ENCODE measurements at regions not wholly inside any gene's neighbourhood (a gene's known extent, or its start where the extent isn't known, plus 50 kb on each side); places are given as distances from the start of the nearest gene placed in this dataset.

GRCh38 chr4:11483046-11483445, 54.4 kb upstream of the HS3ST1 start (continued):
- TF ChIP-seq ZNF704 (CRISPR knock-in tag; IDR thresholded peaks at IDR 0.05; ENCODE audit: borderline replicate concordance), result no peak
- no peak for TF ChIP-seq ZNF234 (CRISPR knock-in tag; conservative IDR thresholded peaks at IDR 0.05)
- no peak for TF ChIP-seq CERS6 (CRISPR knock-in tag; IDR thresholded peaks at IDR 0.05)
- no peak for TF ChIP-seq PAXIP1 (CRISPR knock-in tag; conservative IDR thresholded peaks at IDR 0.05)
- TF ChIP-seq NFATC3 (CRISPR knock-in tag; IDR thresholded peaks at IDR 0.05), result no peak

- ATAC-seq, result no peak
- no peak overlapping the region for H3K4me3 ChIP-seq (replicated peaks in 1 of 3; ENCODE audit: insufficient read depth in 1 of 3, low read depth in 2 of 3, low read length in 3 of 3)
- DNase-seq (ENCODE audit: low spot score), result no peak
- no peak overlapping the region for H3K9ac ChIP-seq (ENCODE audit: insufficient read depth, low read depth, low read length)
- 0% methylated on average over 2 of the region's 2 CpGs for WGBS (ENCODE audit: low lambda C conversion rate)
- POLR2A ChIA-PET, result no interaction called here
- H3K4me2 ChIP-seq (ENCODE audit: low read depth, low read length), result no peak overlapping the region
- H3K27me3 ChIP-seq (ENCODE audit: control insufficient read depth in 1 of 2, insufficient read depth in 2 of 2, low read length in 2 of 2), result no peaks in the 10 kb centered on the region
- CTCF ChIA-PET (ENCODE audit: low intra/inter-chr PET ratio, low total read pairs), result no interaction called here
- in situ Hi-C loops (cut with HindIII; ENCODE audit: extremely low pct_ligation_motif_present, low pct_unique_long_range_greater_than_20kb) (no loop called here), intact Hi-C loops (cut with micrococcal nuclease; ENCODE audit: unreplicated experiment) (no loop called here)
- H3K9me3 ChIP-seq (ENCODE audit: low read length), result peaks cover 17% of the 10 kb centered on the region; the same call in 1 of the 2 replicates
- no peaks in the 10 kb centered on the region for H3K36me3 ChIP-seq (replicated peaks in 1 of 2; ENCODE audit: control insufficient read depth in 1 of 2, insufficient read depth in 2 of 2, low read length in 2 of 2)
- no peak for FAIRE-seq
- no peaks in the 10 kb centered on the region for H3K79me2 ChIP-seq (ENCODE audit: insufficient read depth, low read length)
- no peak overlapping the region for H2AFZ ChIP-seq (ENCODE audit: low read length)
- no peak overlapping the region for H3K27ac ChIP-seq (ENCODE audit: extremely low read length, insufficient read depth, low read length)
- no peaks in the 10 kb centered on the region for H3K4me1 ChIP-seq (ENCODE audit: insufficient read depth, low read length)
- BruUV-seq (replicated peaks), result no TSS peak
- H4K20me1 ChIP-seq (ENCODE audit: insufficient read depth, low read length), result no peaks in the 10 kb centered on the region
- TF ChIP-seq ZNF737 (CRISPR knock-in tag; IDR thresholded peaks at IDR 0.05; ENCODE audit: borderline replicate concordance) (no peak), GATA4 (IDR thresholded peaks at IDR 0.05; ENCODE audit: borderline replicate concordance, low read depth) (no peak), ZMAT5 (CRISPR knock-in tag; IDR thresholded peaks at IDR 0.05; ENCODE audit: borderline replicate concordance, low read depth) (no peak), CEBPG (CRISPR knock-in tag; IDR thresholded peaks at IDR 0.05) (no peak), CBX2 (IDR thresholded peaks at IDR 0.05; ENCODE audit: low read depth, low read length) (no peak), CBX2 (CRISPR knock-in tag; IDR thresholded peaks at IDR 0.05; ENCODE audit: low read depth) (no peak), TIGD3 (CRISPR knock-in tag; IDR thresholded peaks at IDR 0.05; ENCODE audit: borderline replicate concordance) (no peak), ZNF180 (CRISPR knock-in tag; IDR thresholded peaks at IDR 0.05; ENCODE audit: borderline replicate concordance, low read depth) (no peak), ZFP90 (CRISPR knock-in tag; IDR thresholded peaks at IDR 0.05; ENCODE audit: borderline replicate concordance) (no peak), ZBTB21 (CRISPR knock-in tag; IDR thresholded peaks at IDR 0.05) (no peak), RFXAP (CRISPR knock-in tag; IDR thresholded peaks at IDR 0.05; ENCODE audit: borderline replicate concordance) (no peak), ZFX (CRISPR knock-in tag; IDR thresholded peaks at IDR 0.05; ENCODE audit: low read depth) (no peak), SAP130 (CRISPR knock-in tag; IDR thresholded peaks at IDR 0.05; ENCODE audit: low read depth) (no peak)
These were observed 52.0 kb upstream of the HS3ST1 start for GRCh38 chr4:11480683-11481082.

Data from HepG2 (cell line).